ENCODE measurements at regions not wholly inside any gene's neighbourhood (a gene's known extent, or its start where the extent isn't known, plus 50 kb on each side); places are given as distances from the start of the nearest gene placed in this dataset.

DNA sequence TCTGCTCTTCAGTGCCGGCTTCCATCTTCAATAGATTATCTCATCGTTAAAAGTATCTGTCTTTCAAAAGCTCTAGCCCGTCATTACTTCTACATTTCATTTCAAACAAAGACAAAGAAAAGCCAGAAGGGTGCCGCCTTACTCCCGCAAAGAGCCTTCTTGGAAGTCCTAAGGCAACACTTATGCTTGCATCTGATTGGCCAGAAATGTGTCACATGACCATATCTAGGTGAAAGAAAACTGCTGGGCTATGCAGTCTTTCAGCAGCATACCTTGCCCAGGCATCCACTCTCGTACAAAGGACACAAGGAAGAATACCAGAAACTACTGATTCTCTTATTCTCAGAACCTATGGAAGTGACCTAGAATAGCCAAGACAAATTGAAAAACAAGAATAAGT, 217.1 kb upstream of the SLC35G4 start:
- POLR2A ChIA-PET: no interaction called here
- TF ChIP-seq ZKSCAN1 (IDR thresholded peaks at IDR 0.05; ENCODE audit: low read depth, low read length) (no peak), FOXJ2 (tag; IDR thresholded peaks at IDR 0.05) (no peak), SETDB1 (IDR thresholded peaks at IDR 0.05; ENCODE audit: low read length) (no peak), ZKSCAN3 (CRISPR knock-in tag; IDR thresholded peaks at IDR 0.05) (no peak), TFE3 (CRISPR knock-in tag; IDR thresholded peaks at IDR 0.05) (peak; percentile 69), RFX1 (IDR thresholded peaks at IDR 0.05) (no peak), NR0B1 (IDR thresholded peaks at IDR 0.05; ENCODE audit: partially characterized antibody) (no peak), ZNF668 (CRISPR knock-in tag; IDR thresholded peaks at IDR 0.05) (no peak), ZNF174 (CRISPR knock-in tag; IDR thresholded peaks at IDR 0.05) (no peak), ZNF431 (CRISPR knock-in tag; IDR thresholded peaks at IDR 0.05) (no peak), ZNF23 (CRISPR knock-in tag; IDR thresholded peaks at IDR 0.05) (no peak), CHD1 (IDR thresholded peaks at IDR 0.05; ENCODE audit: low read length) (no peak), PATZ1 (CRISPR knock-in tag; IDR thresholded peaks at IDR 0.05; ENCODE audit: borderline replicate concordance) (no peak), TAF1 (IDR thresholded peaks at IDR 0.05; ENCODE audit: control insufficient read depth, extremely low read depth, insufficient read depth, low read length, severe bottlenecking) (no peak), ZNF277 (CRISPR knock-in tag; IDR thresholded peaks at IDR 0.05; ENCODE audit: borderline replicate concordance) (no peak)
- TF ChIP-seq, protein P1, sequence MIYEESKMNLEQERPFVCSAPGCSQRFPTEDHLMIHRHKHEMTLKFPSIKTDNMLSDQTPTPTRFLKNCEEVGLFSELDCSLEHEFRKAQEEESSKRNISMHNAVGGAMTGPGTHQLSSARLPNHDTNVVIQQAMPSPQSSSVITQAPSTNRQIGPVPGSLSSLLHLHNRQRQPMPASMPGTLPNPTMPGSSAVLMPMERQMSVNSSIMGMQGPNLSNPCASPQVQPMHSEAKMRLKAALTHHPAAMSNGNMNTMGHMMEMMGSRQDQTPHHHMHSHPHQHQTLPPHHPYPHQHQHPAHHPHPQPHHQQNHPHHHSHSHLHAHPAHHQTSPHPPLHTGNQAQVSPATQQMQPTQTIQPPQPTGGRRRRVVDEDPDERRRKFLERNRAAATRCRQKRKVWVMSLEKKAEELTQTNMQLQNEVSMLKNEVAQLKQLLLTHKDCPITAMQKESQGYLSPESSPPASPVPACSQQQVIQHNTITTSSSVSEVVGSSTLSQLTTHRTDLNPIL (CRISPR knock-in tag; IDR thresholded peaks at IDR 0.05): no peak

More for the DNA sequence above, 217.1 kb upstream of the SLC35G4 start:
- H3K4me2 ChIP-seq (ENCODE audit: insufficient read depth, low read length): no peak overlapping the region
- H3K4me3 ChIP-seq: no peak overlapping the region
- FAIRE-seq: no peak
- no peaks in the 10 kb centered on the region for H3K9me3 ChIP-seq (replicated peaks; ENCODE audit: control insufficient read depth, insufficient read depth, low read depth, low read length)
- no peak overlapping the region for H3K27ac ChIP-seq (ENCODE audit: extremely low read depth, low read depth, low read length)
- no peaks in the 10 kb centered on the region for H3K36me3 ChIP-seq (ENCODE audit: control insufficient read depth, insufficient read depth, low read length)
- no peak overlapping the region for H2AFZ ChIP-seq (ENCODE audit: low read depth, low read length)
- DNase-seq (ENCODE audit: extremely low read depth in 1 of 4, low spot score in 3 of 4): peak; percentile 28 to 67 (median 55)
- whole genome bisulfite sequencing (ENCODE audit: insufficient coverage, low coverage, missing lambda C conversion rate): 0% methylated on average over 6 of the region's 6 CpGs
- BruUV-seq (replicated peaks): no TSS peak
- 0 out of 5 replicates have a peak, but pooled peaks cover 0 to 3% of the 10 kb centered on the region in 2 experiments for H3K27me3 ChIP-seq (ENCODE audit: control insufficient read depth in 2 of 2, insufficient read depth in 2 of 2, low read length in 2 of 2)
- intact Hi-C loops (cut with micrococcal nuclease): no loop called here
- no peak overlapping the region for H3K9ac ChIP-seq (ENCODE audit: insufficient read depth in 1 of 2, low read depth in 2 of 2, low read length in 2 of 2)
- no peaks in the 10 kb centered on the region for H4K20me1 ChIP-seq (replicated peaks; ENCODE audit: control insufficient read depth, insufficient read depth, low read length)
- H3K79me2 ChIP-seq (ENCODE audit: control insufficient read depth, insufficient read depth, low read length): no peaks in the 10 kb centered on the region
- no peaks in the 10 kb centered on the region for H3K9me1 ChIP-seq (ENCODE audit: control insufficient read depth, insufficient read depth, low read length)
- peak; percentile 51; the same call in 1 of the 3 replicates for ATAC-seq
- CTCF ChIA-PET (ENCODE audit: low intra/inter-chr PET ratio): no interaction called here
- in situ Hi-C loops (cut with MboI): no loop called here
- H3K4me1 ChIP-seq (replicated peaks in 1 of 2; ENCODE audit: control insufficient read depth in 2 of 2, insufficient read depth in 2 of 2, low read length in 2 of 2): no peaks in the 10 kb centered on the region

Measured in K562 (cell line).